HEK293T (cell line): ENCODE measurements at regions not wholly inside any gene's neighbourhood (a gene's known extent, or its start where the extent isn't known, plus 50 kb on each side); places are given as distances from the start of the nearest gene placed in this dataset.

ENCODE experiments used
- ARNT ChIP-seq: fragments of 450-650 bp; IDR thresholded peaks from 2 replicates; pipeline ENCODE4 v1.6.1; 2017; ENCODE audit warnings: mild to moderate bottlenecking
- BHLHE40 ChIP-seq: fragments of 450-650 bp; IDR thresholded peaks from 2 replicates; pipeline ENCODE4 v1.6.1; 2016; ENCODE audit warnings: mild to moderate bottlenecking, moderate library complexity, borderline replicate concordance
- ELF4 ChIP-seq: fragments of 450-650 bp; IDR thresholded peaks from 2 replicates; pipeline ENCODE4 v1.6.1; 2017; ENCODE audit warnings: antibody characterized with exemption
- FOXA1 ChIP-seq: fragments of 450-650 bp; IDR thresholded peaks from 2 replicates; pipeline ENCODE4 v1.6.1; 2016; ENCODE audit warnings: mild to moderate bottlenecking
- FOXK2 ChIP-seq: fragments of 450-650 bp; IDR thresholded peaks from 2 replicates; pipeline ENCODE4 v1.6.1; 2016; ENCODE audit warnings: mild to moderate bottlenecking
- FOXM1 ChIP-seq: fragments of 450-650 bp; IDR thresholded peaks from 2 replicates; pipeline ENCODE4 v1.6.1; 2017; ENCODE audit warnings: mild to moderate bottlenecking, borderline replicate concordance
- L3MBTL2 ChIP-seq: fragments of 450-650 bp; conservative IDR thresholded peaks from 2 replicates; pipeline ENCODE4 v1.6.1; 2016; ENCODE audit warnings: mild to moderate bottlenecking
- LEF1 ChIP-seq: fragments of 450-650 bp; IDR thresholded peaks from 2 replicates; pipeline ENCODE4 v1.6.1; 2017; ENCODE audit warnings: mild to moderate bottlenecking, borderline replicate concordance
- NFRKB ChIP-seq: fragments of 450-650 bp; IDR thresholded peaks from 2 replicates; pipeline ENCODE4 v1.6.1; 2016; ENCODE audit warnings: mild to moderate bottlenecking, moderate library complexity
- PKNOX1 ChIP-seq: fragments of 450-650 bp; IDR thresholded peaks from 2 replicates; pipeline ENCODE4 v1.6.1; 2016
- SP1 ChIP-seq: fragments of 450-650 bp; IDR thresholded peaks from 2 replicates; pipeline ENCODE4 v1.6.1; 2017
- SUZ12 ChIP-seq: fragments of 450-650 bp; IDR thresholded peaks from 2 replicates; pipeline ENCODE4 v1.6.1; 2016; ENCODE audit warnings: mild to moderate bottlenecking
- TARDBP ChIP-seq: fragments of 450-650 bp; IDR thresholded peaks from 2 replicates; pipeline ENCODE4 v1.6.1; 2016

GRCh38 chr11:24134879-24135589 is 361.8 kb upstream of the LUZP2 start:
- TF ChIP-seq BHLHE40 = no peak
- TF ChIP-seq L3MBTL2 = no peak
- no peak for TF ChIP-seq SUZ12
- TF ChIP-seq PKNOX1 = no peak
- TF ChIP-seq FOXK2 = no peak
- TF ChIP-seq ARNT = no peak
- TF ChIP-seq NFRKB = no peak
- no peak for TF ChIP-seq TARDBP
- TF ChIP-seq LEF1 = no peak
- no peak for TF ChIP-seq ELF4
- no peak for TF ChIP-seq FOXM1
- no peak for TF ChIP-seq FOXA1
- no peak for TF ChIP-seq SP1
